BLaER1 treated with 17β-estradiol and CSF1 and Interleukin-3, amounts not matched to agents 10 nM and 100 nM (cell line): ENCODE measurements at regions not wholly inside any gene's neighbourhood (a gene's known extent, or its start where the extent isn't known, plus 50 kb on each side); places are given as distances from the start of the nearest gene placed in this dataset.

Experiments used
- H3K27ac ChIP-seq, 11 experiments: shearing (Covaris generic); formaldehyde crosslinking; 2 replicates each; pipeline ENCODE4 v1.8.1; 2022
- H3K27me3 ChIP-seq, 11 experiments: shearing (Covaris generic); formaldehyde crosslinking; 2 replicates each; pipeline ENCODE4 v1.8.1; 2022
- H3K36me3 ChIP-seq, 11 experiments: shearing (Covaris generic); formaldehyde crosslinking; 2 replicates each; pipeline ENCODE4 v1.8.1; 2022
- H3K4me1 ChIP-seq, 10 experiments: shearing (Covaris generic); formaldehyde crosslinking; 2 replicates each; pipeline ENCODE4 v1.8.1; 2022
- H3K4me2 ChIP-seq, 11 experiments: shearing (Covaris generic); formaldehyde crosslinking; 2 replicates each; pipeline ENCODE4 v1.8.1; 2022
- H3K4me3 ChIP-seq, 10 experiments: shearing (Covaris generic); formaldehyde crosslinking; 2 replicates each; pipeline ENCODE4 v1.8.1; 2022
- H3K9ac ChIP-seq, 11 experiments: shearing (Covaris generic); formaldehyde crosslinking; 2 replicates each; pipeline ENCODE4 v1.8.1; 2022
- H3K9me3 ChIP-seq, 11 experiments: shearing (Covaris generic); formaldehyde crosslinking; replicated peaks in 1 of 11; 2 replicates each; pipeline ENCODE4 v1.8.1; 2022
- H4K20me1 ChIP-seq, 11 experiments: shearing (Covaris generic); formaldehyde crosslinking; 2 replicates each; pipeline ENCODE4 v1.8.1; 2022
- Cebpa-rat ChIP-seq, 11 experiments: shearing (Covaris generic); IDR thresholded peaks; 2 replicates each; pipeline ENCODE4 v1.8.1; 2022

DNA sequence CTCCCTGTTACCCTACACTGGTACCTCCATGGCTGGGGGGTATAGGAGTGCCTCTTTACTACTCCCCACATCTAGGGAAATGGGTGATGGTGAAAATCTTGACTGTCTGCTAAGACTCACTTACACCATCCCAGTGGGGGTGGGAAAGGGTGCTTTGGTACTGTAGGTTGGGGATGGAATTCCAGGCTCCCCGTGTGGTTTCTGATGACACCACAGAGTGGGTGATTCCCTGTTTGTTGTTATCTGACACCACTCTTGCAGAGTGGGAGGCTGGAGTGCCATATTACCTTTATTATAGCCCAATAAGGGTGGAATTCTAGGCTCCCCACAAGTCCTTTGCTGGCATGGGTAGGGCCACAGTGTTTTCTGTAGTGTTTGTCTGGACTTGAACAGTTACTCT lies 264.6 kb upstream of the MAN1A1 start:
- Histone ChIP-seq H3K4me1 (peaks cover 0 to 7% (median 0%) of the 10 kb centered on the region in 10 experiments; a peak in 2 of 20 replicates), H3K36me3 (no peaks in the 10 kb centered on the region), H3K27me3 (no peaks in the 10 kb centered on the region), H3K4me2 (no peak overlapping the region), H3K27ac (no peak overlapping the region), H3K4me3 (no peak overlapping the region), H3K9ac (no peak overlapping the region), H3K9me3 (no peaks in the 10 kb centered on the region), H4K20me1 (no peaks in the 10 kb centered on the region)
- no peak for TF ChIP-seq Cebpa-rat (IDR thresholded peaks at IDR 0.05)

DNA sequence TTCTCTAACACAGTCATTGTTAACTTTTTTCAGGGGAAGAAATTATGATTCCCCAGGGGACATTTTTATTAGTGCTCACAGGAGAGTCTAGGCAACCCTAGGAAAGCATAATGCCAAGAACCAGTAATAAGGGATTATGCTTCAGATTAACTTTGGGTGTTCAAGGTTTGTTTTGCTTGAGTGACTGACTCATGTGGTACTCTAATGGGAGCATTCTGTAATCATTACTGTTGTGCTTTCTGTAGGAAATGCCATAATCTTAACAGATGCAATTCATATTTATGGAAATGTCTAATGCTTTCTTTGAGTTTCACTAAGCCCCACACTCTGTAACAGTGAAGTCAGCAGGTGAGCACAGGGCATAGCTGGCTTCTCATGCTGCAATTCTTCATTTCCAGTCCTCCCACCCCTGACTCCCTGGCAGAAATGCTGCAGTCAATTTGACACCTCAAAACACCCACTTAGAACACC lies 263.4 kb upstream of the MAN1A1 start:
- H3K4me1 ChIP-seq = peaks cover 0 to 7% (median 0%) of the 10 kb centered on the region in 10 experiments; a peak in 2 of 20 replicates
- no peaks in the 10 kb centered on the region for H3K27me3 ChIP-seq
- TF ChIP-seq Cebpa-rat (IDR thresholded peaks at IDR 0.05) = no peak
- H3K9me3 ChIP-seq = no peaks in the 10 kb centered on the region
- no peaks in the 10 kb centered on the region for H4K20me1 ChIP-seq
- H3K4me3 ChIP-seq = no peak overlapping the region
- H3K4me2 ChIP-seq = no peak overlapping the region
- no peaks in the 10 kb centered on the region for H3K36me3 ChIP-seq
- no peak overlapping the region for H3K9ac ChIP-seq
- H3K27ac ChIP-seq = no peak overlapping the region

DNA sequence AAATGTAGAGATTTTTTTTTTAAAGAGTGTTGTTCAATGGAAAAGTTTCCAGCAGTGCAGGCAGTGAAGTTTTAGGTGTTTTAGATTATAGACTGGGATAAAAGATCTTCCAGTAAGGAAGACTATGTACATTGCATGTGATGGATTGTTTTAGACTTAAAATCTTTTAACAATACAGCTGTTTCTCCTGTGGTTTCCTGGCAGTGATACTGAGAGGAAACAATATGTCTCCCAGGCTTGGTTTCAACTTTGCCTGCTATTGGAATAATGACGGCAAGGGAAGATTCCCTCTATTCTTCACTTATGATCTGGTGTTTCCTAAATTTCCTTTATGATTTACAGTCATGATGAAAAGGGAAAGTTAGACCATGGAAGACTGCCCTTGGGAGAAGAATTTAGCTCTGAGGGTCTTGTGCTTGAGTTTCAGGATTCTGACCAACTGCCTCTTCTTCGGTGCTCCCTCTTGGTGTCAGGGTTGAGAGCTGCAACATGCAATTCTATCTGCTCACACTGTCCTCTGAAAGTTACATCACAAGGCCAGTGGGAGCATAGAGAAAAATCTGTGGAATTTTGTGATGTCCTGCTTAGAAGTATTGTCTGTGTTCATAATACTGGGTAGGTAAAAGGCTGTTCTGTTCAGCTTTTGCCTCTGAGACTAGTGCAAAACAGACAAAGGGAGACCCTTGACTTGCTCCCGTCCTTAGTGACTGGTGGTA lies 262.8 kb upstream of the MAN1A1 start:
- no peak overlapping the region for H3K9ac ChIP-seq
- H3K36me3 ChIP-seq = no peaks in the 10 kb centered on the region
- H3K4me2 ChIP-seq = no peak overlapping the region; a peak in 1 of 22 replicates
- no peak overlapping the region for H3K4me3 ChIP-seq
- H3K9me3 ChIP-seq = no peaks in the 10 kb centered on the region
- H3K4me1 ChIP-seq = peaks cover 0 to 7% (median 0%) of the 10 kb centered on the region in 10 experiments; a peak in 2 of 20 replicates
- H4K20me1 ChIP-seq = no peaks in the 10 kb centered on the region
- no peak for TF ChIP-seq Cebpa-rat (IDR thresholded peaks at IDR 0.05)
- no peaks in the 10 kb centered on the region for H3K27me3 ChIP-seq
- no peak overlapping the region for H3K27ac ChIP-seq

DNA sequence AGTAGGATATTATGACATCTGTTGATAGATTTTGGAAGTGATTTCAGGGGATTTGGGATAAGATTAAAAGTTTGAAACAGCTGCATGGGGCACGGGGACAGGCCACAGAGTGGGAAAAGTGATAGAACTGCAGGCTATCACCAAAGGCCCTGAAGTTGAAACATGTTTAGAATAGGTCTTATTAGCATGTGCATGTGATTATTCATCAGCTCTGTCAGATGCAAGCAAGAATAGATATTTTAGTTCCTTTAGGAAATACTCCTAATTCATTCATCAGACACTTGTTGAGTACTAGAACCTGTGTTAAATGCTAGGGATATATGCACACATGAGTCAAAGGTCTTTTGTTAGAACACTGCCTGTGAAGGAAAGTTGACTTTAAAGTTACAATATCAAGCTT lies 261.2 kb upstream of the MAN1A1 start:
- no peaks in the 10 kb centered on the region for H3K9me3 ChIP-seq
- H3K4me1 ChIP-seq = peaks cover 0 to 7% (median 0%) of the 10 kb centered on the region in 10 experiments; a peak in 2 of 20 replicates
- H3K4me3 ChIP-seq = no peak overlapping the region
- H3K36me3 ChIP-seq = no peaks in the 10 kb centered on the region
- TF ChIP-seq Cebpa-rat (IDR thresholded peaks at IDR 0.05) = no peak
- no peaks in the 10 kb centered on the region for H4K20me1 ChIP-seq
- no peaks in the 10 kb centered on the region for H3K27me3 ChIP-seq
- H3K4me2 ChIP-seq = no peak overlapping the region
- H3K27ac ChIP-seq = no peak overlapping the region
- no peak overlapping the region for H3K9ac ChIP-seq

DNA sequence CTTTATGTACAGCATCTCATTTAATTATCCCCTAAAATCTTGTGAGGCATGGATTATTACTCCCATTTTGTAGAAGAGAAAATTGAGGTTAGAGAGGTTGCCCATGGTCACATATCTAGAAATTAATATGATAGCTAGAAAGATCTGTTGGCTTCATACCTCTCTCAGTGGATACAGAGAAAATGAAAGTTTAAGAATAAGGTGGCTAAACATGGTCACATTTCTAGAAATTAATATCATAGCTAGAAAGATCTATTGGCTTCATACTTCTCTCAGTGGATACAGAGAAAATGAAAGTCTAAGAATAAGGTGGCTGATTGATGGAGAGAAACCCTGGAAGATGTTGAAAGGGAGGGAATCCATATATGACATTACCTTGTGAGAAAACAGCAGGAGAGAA lies 260.7 kb upstream of the MAN1A1 start:
- TF ChIP-seq Cebpa-rat (IDR thresholded peaks at IDR 0.05) = no peak

DNA sequence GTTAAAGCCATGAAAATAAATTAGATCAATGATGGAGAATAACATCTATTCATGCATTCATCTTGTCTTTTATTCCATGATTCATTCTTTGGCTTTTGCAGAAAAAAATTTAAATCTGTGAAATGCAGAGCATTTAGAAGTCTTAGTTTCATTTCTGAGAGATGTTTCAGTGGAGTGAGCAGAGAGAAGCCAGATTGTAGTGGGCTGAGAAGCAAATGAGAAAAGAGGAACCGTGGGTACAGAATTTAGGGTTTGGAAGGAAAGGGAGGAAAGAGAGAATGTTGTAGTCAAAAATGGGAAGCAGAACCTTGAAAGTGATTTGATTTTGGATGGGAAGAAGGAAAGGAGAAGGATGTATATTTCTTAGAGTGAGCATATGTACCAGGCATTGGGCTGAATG lies 260.3 kb upstream of the MAN1A1 start:
- H3K9me3 ChIP-seq = no peaks in the 10 kb centered on the region
- H3K9ac ChIP-seq = no peak overlapping the region
- no peak for TF ChIP-seq Cebpa-rat (IDR thresholded peaks at IDR 0.05)
- H3K4me1 ChIP-seq = peaks cover 0 to 7% (median 0%) of the 10 kb centered on the region in 10 experiments; a peak in 2 of 20 replicates
- no peak overlapping the region for H3K4me3 ChIP-seq
- H4K20me1 ChIP-seq = no peaks in the 10 kb centered on the region
- H3K36me3 ChIP-seq = no peaks in the 10 kb centered on the region
- H3K4me2 ChIP-seq = peak overlapping the region in 1 of 11 experiments; percentile 18; a peak in 1 of 22 replicates
- H3K27ac ChIP-seq = no peak overlapping the region
- no peaks in the 10 kb centered on the region for H3K27me3 ChIP-seq

More for the DNA sequence above, 260.7 kb upstream of the MAN1A1 start:
- H3K27me3 ChIP-seq = no peaks in the 10 kb centered on the region
- no peak overlapping the region for H3K4me3 ChIP-seq
- no peaks in the 10 kb centered on the region for H3K9me3 ChIP-seq
- no peak overlapping the region for H3K9ac ChIP-seq
- H3K4me1 ChIP-seq = peaks cover 0 to 7% (median 0%) of the 10 kb centered on the region in 10 experiments; a peak in 2 of 20 replicates
- H3K4me2 ChIP-seq = peak overlapping the region in 1 of 11 experiments; percentile 18; a peak in 1 of 22 replicates
- H3K27ac ChIP-seq = no peak overlapping the region
- no peaks in the 10 kb centered on the region for H3K36me3 ChIP-seq
- H4K20me1 ChIP-seq = no peaks in the 10 kb centered on the region

DNA sequence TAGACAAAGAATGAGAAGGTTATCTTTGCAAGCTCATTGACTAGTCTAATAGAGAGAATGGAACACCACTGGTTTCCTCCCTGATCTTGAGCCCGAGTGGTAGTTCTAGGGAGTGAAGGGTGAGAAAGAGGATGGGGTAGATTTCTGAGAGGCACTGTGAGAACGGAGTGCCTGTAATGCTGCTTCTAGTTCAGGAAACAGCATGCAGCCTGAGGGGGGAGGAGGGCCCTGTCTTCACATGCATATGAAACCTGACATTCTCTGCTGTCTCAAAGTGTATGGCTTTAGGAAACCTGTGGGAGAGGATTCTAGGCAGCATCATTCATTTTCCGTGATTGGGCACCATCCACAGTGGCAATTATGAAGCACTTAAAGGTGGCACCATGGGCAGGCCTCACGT lies 259.4 kb upstream of the MAN1A1 start:
- Histone ChIP-seq H3K9me3 (no peaks in the 10 kb centered on the region), H4K20me1 (no peaks in the 10 kb centered on the region)
- no peak for TF ChIP-seq Cebpa-rat (IDR thresholded peaks at IDR 0.05)

DNA sequence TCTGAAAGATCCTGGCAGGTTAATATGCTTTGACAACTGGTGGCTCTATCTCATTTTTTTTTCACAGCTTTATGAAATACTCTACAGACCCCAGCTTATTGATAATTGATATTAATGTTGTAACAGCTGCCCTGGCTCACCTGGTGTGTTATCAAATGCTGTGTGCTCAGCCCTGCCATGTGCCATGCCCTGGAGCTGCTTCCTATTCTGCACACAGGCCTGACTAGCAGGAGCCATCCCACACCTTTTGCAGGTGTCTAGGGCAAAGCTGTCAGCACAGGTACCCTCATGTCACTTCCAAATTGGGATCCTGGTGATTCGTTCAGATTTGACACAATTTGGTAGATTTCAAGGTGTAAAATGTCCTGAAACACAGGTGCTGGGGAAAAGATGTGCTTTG lies 254.6 kb upstream of the MAN1A1 start:
- H3K27me3 ChIP-seq = no peaks in the 10 kb centered on the region
- H3K27ac ChIP-seq = no peak overlapping the region
- no peaks in the 10 kb centered on the region for H3K9me3 ChIP-seq
- H3K9ac ChIP-seq = no peak overlapping the region
- TF ChIP-seq Cebpa-rat (IDR thresholded peaks at IDR 0.05) = no peak
- no peak overlapping the region for H3K4me2 ChIP-seq
- H3K4me3 ChIP-seq = no peak overlapping the region
- no peaks in the 10 kb centered on the region for H4K20me1 ChIP-seq
- no peaks in the 10 kb centered on the region for H3K4me1 ChIP-seq
- no peaks in the 10 kb centered on the region for H3K36me3 ChIP-seq

More for the DNA sequence above, 259.4 kb upstream of the MAN1A1 start:
- Histone ChIP-seq H3K4me2 (no peak overlapping the region), H3K4me1 (peaks cover 0 to 7% (median 0%) of the 10 kb centered on the region in 10 experiments; a peak in 2 of 20 replicates), H3K27ac (no peak overlapping the region), H3K27me3 (no peaks in the 10 kb centered on the region), H3K36me3 (no peaks in the 10 kb centered on the region), H3K4me3 (no peak overlapping the region), H3K9ac (no peak overlapping the region)

DNA sequence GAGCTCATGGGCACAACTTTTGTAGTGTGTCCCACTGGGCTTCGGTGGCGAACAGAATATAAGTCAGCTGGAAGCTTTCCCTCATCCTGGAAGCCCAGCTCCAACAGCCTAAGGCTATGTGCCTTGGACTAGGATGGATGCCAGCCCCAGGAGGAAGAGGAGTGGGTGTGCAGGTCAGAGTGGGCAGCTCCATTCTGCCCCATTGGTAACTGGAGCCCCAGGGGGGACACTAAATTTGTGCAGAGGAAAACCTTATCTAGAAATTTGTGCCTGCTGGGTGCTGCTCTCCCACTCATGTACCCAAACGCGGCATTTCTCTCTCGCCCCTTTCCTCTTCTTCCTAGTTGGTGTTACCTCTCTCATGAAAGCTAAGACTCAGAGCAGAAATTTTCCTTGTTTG lies 253.9 kb upstream of the MAN1A1 start:
- Histone ChIP-seq H3K27ac (no peak overlapping the region), H3K4me1 (no peaks in the 10 kb centered on the region)

More for the DNA sequence above, 253.9 kb upstream of the MAN1A1 start:
- Histone ChIP-seq H4K20me1 (no peaks in the 10 kb centered on the region), H3K4me2 (no peak overlapping the region), H3K9ac (no peak overlapping the region), H3K4me3 (no peak overlapping the region), H3K36me3 (no peaks in the 10 kb centered on the region), H3K9me3 (no peaks in the 10 kb centered on the region), H3K27me3 (no peaks in the 10 kb centered on the region)
- no peak for TF ChIP-seq Cebpa-rat (IDR thresholded peaks at IDR 0.05)
